ENCODE measurements at regions not wholly inside any gene's neighbourhood (a gene's known extent, or its start where the extent isn't known, plus 50 kb on each side); places are given as distances from the start of the nearest gene placed in this dataset.

- DNase-seq (ENCODE audit: low spot score), result no peak
These were observed 240.7 kb downstream of the BUD13 start for GRCh38 chr11:116532066-116532465.

- DNase-seq (ENCODE audit: low spot score), result no peak
These were observed 242.1 kb downstream of the BUD13 start for GRCh38 chr11:116530705-116531104.

GRCh38 chr11:116529271-116529670, 243.5 kb downstream of the BUD13 start:
- DNase-seq (ENCODE audit: low spot score), result no peak

- DNase-seq (ENCODE audit: low spot score), result no peak
These were observed 245.4 kb downstream of the BUD13 start for GRCh38 chr11:116527180-116527991.

- no peak for DNase-seq (ENCODE audit: low spot score)
These were observed 246.8 kb downstream of the BUD13 start for GRCh38 chr11:116525961-116526495.

- DNase-seq (ENCODE audit: low spot score), result no peak
These were observed 253.3 kb downstream of the BUD13 start for GRCh38 chr11:116519499-116519898.

GRCh38 chr11:116518141-116518540, 254.6 kb downstream of the BUD13 start:
- no peak for DNase-seq (ENCODE audit: low spot score)

GRCh38 chr11:116517584-116517983, 255.2 kb downstream of the BUD13 start:
- no peak for DNase-seq (ENCODE audit: low spot score)

GRCh38 chr11:116517077-116517476, 255.7 kb downstream of the BUD13 start:
- DNase-seq (ENCODE audit: low spot score), result no peak

GRCh38 chr11:116515664-116516184, 257.1 kb downstream of the BUD13 start:
- no peak for DNase-seq (ENCODE audit: low spot score)

- no peak for DNase-seq (ENCODE audit: low spot score)
These were observed 258.9 kb downstream of the BUD13 start for GRCh38 chr11:116513894-116514293.

- DNase-seq (ENCODE audit: low spot score), result no peak
These were observed 259.4 kb downstream of the BUD13 start for GRCh38 chr11:116513278-116513823.

- no peak for DNase-seq (ENCODE audit: low spot score)
These were observed 259.9 kb downstream of the BUD13 start for GRCh38 chr11:116512841-116513240.

- DNase-seq (ENCODE audit: low spot score), result no peak
These were observed 261.1 kb downstream of the BUD13 start for GRCh38 chr11:116511684-116512083.

GRCh38 chr11:116510886-116511650, 261.7 kb downstream of the BUD13 start:
- no peak for DNase-seq (ENCODE audit: low spot score)

GRCh38 chr11:116510166-116510565, 262.6 kb downstream of the BUD13 start:
- DNase-seq (ENCODE audit: low spot score), result no peak

- no peak for DNase-seq (ENCODE audit: low spot score)
These were observed 263.2 kb downstream of the BUD13 start for GRCh38 chr11:116509551-116509950.

- DNase-seq (ENCODE audit: low spot score), result no peak
These were observed 264.7 kb downstream of the BUD13 start for GRCh38 chr11:116507849-116508695.

- no peak for DNase-seq (ENCODE audit: low spot score)
These were observed 265.8 kb downstream of the BUD13 start for GRCh38 chr11:116507016-116507415.

GRCh38 chr11:116506263-116506825, 266.4 kb downstream of the BUD13 start:
- DNase-seq (ENCODE audit: low spot score), result no peak

All from Ammon's horn (tissue), 1 donor.